ENCODE measurements at regions not wholly inside any gene's neighbourhood (a gene's known extent, or its start where the extent isn't known, plus 50 kb on each side); places are given as distances from the start of the nearest gene placed in this dataset.

GRCh38 chr6:21710216-21710615, 116.7 kb downstream of the SOX4 start:
- in situ Hi-C loops (cut with MboI; ENCODE audit: low sequenced_read_pairs): no loop called here
- peaks cover 0 to 8% of the 10 kb centered on the region in 2 experiments; a peak in 1 of 4 replicates for H3K79me1 ChIP-seq (ENCODE audit: low read depth in 1 of 2, low read length in 2 of 2)
- intact Hi-C loops (cut with micrococcal nuclease): no loop called here
- DNase-seq (no peak), ATAC-seq (ENCODE audit: low read depth) (no peak)
- no peak overlapping the region for H3K18ac ChIP-seq (ENCODE audit: low read depth, low read length)
- H3K4me1 ChIP-seq (ENCODE audit: control insufficient read depth, insufficient read depth, low read length): no peaks in the 10 kb centered on the region
- H3K36me3 ChIP-seq (ENCODE audit: control insufficient read depth, insufficient read depth, low read length): no peaks in the 10 kb centered on the region
- H3K56ac ChIP-seq (ENCODE audit: extremely low read depth, insufficient read depth, low read length): no peak overlapping the region
- no peak overlapping the region for H3K27ac ChIP-seq (ENCODE audit: insufficient read depth, low read length)
- H3K9me3 ChIP-seq (ENCODE audit: control insufficient read depth, insufficient read depth, low read length): no peaks in the 10 kb centered on the region
- no peak overlapping the region for H3K9ac ChIP-seq (ENCODE audit: low read depth, low read length)
- POLR2A ChIA-PET (ENCODE audit: unreplicated experiment): no interaction called here
- WGBS, 2 experiments (ENCODE audit: extremely low coverage in 2 of 2, insufficient read length in 1 of 2): no CpG with 5 or more reads among the region's 1 CpG
- 0 out of 2 replicates have a peak, but pooled peaks cover 1% of the 10 kb centered on the region for H3K27me3 ChIP-seq (ENCODE audit: control insufficient read depth, insufficient read depth, low read length)
- H2AFZ ChIP-seq (replicated peaks; ENCODE audit: low read length, poor library complexity): no peak overlapping the region
- no peak overlapping the region for H2BK5ac ChIP-seq (ENCODE audit: low read depth, low read length, poor library complexity, severe bottlenecking)
- dilution Hi-C loops (cut with HindIII; ENCODE audit: low sequenced_read_pairs, unreplicated experiment): no loop called here
- H4K8ac ChIP-seq (ENCODE audit: low read depth in 2 of 2, low read length in 2 of 2): no peak overlapping the region
- no peaks in the 10 kb centered on the region for H4K20me1 ChIP-seq (ENCODE audit: insufficient read depth, low read length)
- no peak overlapping the region for H2BK15ac ChIP-seq (ENCODE audit: low read depth, low read length)
- no peak overlapping the region for H2AK9ac ChIP-seq (replicated peaks; ENCODE audit: low read depth, low read length, poor library complexity)
- no peak for TF ChIP-seq MAFK (IDR thresholded peaks at IDR 0.05; ENCODE audit: low read depth, low read length)
- no peak for TF ChIP-seq MXI1 (IDR thresholded peaks at IDR 0.05; ENCODE audit: borderline replicate concordance, low read depth, low read length)
- TF ChIP-seq USF2 (IDR thresholded peaks at IDR 0.05; ENCODE audit: low read depth, low read length): no peak
- TF ChIP-seq RAD21 (IDR thresholded peaks at IDR 0.05; ENCODE audit: low read length): no peak
- no peak for TF ChIP-seq FOS (IDR thresholded peaks at IDR 0.05; ENCODE audit: low read depth, low read length)
- TF ChIP-seq RCOR1 (IDR thresholded peaks at IDR 0.05; ENCODE audit: insufficient replicate concordance, low read length): no peak
- TF ChIP-seq NFE2L2 (IDR thresholded peaks at IDR 0.05; ENCODE audit: low read depth, low read length): no peak
- no peak for TF ChIP-seq CEBPB (IDR thresholded peaks at IDR 0.05; ENCODE audit: low read depth, low read length)
- TF ChIP-seq RFX5 (IDR thresholded peaks at IDR 0.05; ENCODE audit: low read depth, low read length): no peak
- TF ChIP-seq ELK1 (IDR thresholded peaks at IDR 0.05; ENCODE audit: borderline replicate concordance, low read depth, low read length): no peak
- no peak for TF ChIP-seq CHD1 (IDR thresholded peaks at IDR 0.05; ENCODE audit: low read depth, low read length)
- no peak overlapping the region for H3K4me3 ChIP-seq (ENCODE audit: insufficient read depth, low read depth, low read length)
- BruUV-seq (replicated peaks): no TSS peak
- H3K4me2 ChIP-seq (ENCODE audit: low read depth, low read length): no peak overlapping the region
- CTCF ChIA-PET: no interaction called here
- no peak overlapping the region for H2BK20ac ChIP-seq (ENCODE audit: low read depth, low read length)
- no peak overlapping the region for H3K4ac ChIP-seq (ENCODE audit: low read depth, low read length)
- no peak overlapping the region for H2AK5ac ChIP-seq (ENCODE audit: low read depth, low read length)
- H3K14ac ChIP-seq (replicated peaks; ENCODE audit: low read depth, low read length): no peak overlapping the region
- no peaks in the 10 kb centered on the region; the same call in 1 of the 2 replicates for H3K9me1 ChIP-seq (ENCODE audit: insufficient read depth, low read length)
- H4K91ac ChIP-seq (ENCODE audit: insufficient read depth, low read depth, low read length): no peak overlapping the region
- H3K23ac ChIP-seq (ENCODE audit: low read depth, low read length): no peak overlapping the region
- H2BK120ac ChIP-seq (ENCODE audit: low read depth, low read length): no peak overlapping the region
- no peak overlapping the region for H4K5ac ChIP-seq (ENCODE audit: low read depth, low read length)
